RPMI7951 (cell line): ENCODE measurements at regions not wholly inside any gene's neighbourhood (a gene's known extent, or its start where the extent isn't known, plus 50 kb on each side); places are given as distances from the start of the nearest gene placed in this dataset.

Source experiments
- DNase-seq: peaks from one replicate; pipeline ENCODE4 v3.0.0-alpha.2; 2012; ENCODE audit warnings: low read depth

DNA sequence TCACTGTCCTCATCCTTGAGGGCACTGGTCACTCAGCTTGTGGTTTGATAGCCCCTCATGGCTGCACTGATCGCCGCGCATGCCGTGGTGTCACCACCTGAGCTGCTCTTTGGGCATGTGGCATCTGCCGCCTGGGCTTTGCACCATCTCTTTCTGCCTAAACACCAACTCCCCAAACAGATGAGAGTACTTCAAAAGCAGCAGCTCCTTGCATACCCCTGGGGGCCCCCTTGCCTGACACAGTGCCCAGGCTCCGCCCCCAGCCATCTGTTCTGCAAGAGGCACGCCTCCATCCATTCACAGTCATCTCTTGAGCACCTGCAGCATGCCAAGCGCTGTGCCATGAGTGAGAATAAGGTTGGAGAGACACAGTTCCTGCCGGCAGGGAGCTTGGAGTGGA is 104.5 kb upstream of the B3GAT1 start:
- no peak for DNase-seq

- no peak for DNase-seq
Observed at GRCh38 chr11:134515081-134515960, 103.3 kb upstream of the B3GAT1 start.

DNA sequence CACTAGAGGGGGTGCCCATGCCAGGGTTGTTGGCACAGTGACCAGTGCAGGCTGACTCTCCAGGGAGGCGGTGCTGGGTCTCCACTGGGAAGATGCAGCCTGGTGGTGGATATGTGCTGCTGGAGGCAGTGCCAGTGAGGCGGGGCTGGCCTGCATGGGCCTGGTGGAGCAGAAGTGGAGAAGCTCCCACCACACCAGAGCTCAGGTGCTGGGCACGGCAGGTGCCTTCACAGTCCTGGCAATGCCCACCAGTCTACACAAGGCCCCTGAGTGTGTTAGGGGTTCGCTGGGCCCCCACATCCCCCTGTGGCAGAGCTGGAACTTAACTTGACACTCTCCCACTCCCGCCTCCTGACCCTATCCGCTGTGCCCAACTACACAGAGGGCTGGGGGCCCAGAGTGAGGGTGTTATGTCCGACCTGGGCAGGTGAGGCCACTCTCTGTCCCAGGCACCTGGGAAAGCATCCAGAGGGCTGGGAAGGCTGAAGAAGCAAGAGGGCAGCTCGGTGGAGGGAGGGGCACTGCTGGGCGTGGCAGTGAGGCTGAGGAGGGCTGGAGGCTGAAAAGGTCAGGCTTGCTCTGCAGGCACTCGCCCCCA is 102.4 kb upstream of the B3GAT1 start:
- no peak for DNase-seq

- no peak for DNase-seq
Observed at GRCh38 chr11:134513585-134514120, 101.6 kb upstream of the B3GAT1 start.

DNA sequence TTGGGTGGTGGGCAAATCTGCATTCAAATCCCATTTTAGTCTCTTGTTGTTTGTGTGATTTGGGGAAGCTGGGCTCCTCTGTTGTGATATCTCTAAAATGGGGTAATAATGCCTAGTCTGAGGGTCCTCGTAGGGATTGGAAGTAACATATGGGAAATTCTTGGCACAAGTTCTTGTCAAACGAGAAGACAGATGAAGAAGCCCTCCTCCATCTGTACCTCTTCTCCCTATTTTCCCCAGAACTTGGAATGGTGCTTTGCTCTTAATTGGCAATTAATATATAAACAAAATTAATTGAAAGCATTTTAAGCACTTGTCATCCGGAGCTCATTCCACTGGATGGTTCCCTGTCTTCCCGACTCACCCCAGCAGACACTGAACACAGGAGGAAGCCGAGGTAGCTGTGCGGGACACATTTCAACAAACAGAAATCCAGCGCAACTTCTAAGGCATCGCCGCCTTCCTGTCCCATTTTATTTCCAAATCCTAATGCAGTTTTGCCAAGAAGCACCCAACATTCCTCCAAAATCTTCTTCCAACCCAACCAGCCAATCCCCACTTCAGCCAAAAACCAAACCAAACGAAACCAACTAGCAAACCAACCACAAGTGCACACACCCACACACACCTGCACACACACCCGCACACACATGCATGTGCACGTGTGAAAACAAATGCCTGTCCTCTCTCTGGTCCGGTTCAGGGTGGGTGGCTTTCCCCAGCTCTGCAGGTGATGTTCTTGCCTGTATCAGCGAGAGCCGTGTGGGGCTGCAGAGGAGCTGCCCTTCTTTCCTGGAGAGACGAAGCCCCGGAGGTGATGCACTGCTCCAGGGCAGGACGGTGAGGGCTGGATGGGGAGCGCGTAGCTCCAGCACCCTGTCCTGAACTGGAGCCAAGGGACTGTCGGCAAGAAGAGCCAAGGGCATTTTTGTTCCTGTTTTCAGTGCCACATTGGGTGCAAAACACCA is 100.8 kb upstream of the B3GAT1 start:
- DNase-seq: no peak

DNA sequence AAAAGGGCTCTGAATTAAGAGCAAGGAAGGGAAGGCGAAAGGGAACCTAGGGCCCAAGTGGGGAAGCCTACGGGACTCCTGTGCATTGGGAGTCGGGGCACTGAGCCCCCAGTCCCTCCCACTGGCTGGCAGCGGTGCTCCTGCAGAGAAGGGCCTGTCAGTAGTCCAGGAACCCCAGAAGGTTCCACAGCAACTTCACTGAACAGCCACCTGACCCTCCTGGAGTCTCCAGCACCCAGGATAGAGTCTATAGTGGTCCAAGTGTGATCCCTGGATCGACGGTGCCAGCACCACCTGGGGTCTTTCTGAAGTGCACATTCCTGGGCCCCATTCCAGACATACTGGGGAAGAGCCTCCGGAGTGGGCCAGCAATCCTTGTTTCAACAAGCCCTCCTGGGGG is 100.0 kb upstream of the B3GAT1 start:
- DNase-seq: no peak

DNA sequence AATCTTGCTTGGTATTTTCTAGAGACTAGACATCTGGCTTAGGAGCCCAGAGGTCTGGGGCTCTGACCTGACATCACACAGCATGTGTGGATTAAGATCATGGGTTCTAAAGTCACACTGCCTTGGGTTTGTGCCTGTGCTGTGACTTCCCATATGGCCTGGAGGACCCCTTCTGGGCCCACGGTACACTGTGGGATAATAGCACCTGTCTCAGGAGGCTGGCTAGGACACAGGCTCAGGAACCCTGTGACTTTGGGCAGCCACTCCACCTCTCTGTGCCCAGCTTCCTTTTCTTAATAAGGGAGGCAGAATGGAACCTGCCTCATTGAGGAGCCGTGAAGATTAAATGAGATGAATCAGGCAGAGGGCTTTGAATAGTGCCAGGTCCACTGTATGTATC is 99.2 kb upstream of the B3GAT1 start:
- no peak for DNase-seq

GRCh38 chr11:134510233-134511040 is 98.4 kb upstream of the B3GAT1 start:
- DNase-seq: no peak

- no peak for DNase-seq
Observed at GRCh38 chr11:134509381-134510232, 97.6 kb upstream of the B3GAT1 start.

DNA sequence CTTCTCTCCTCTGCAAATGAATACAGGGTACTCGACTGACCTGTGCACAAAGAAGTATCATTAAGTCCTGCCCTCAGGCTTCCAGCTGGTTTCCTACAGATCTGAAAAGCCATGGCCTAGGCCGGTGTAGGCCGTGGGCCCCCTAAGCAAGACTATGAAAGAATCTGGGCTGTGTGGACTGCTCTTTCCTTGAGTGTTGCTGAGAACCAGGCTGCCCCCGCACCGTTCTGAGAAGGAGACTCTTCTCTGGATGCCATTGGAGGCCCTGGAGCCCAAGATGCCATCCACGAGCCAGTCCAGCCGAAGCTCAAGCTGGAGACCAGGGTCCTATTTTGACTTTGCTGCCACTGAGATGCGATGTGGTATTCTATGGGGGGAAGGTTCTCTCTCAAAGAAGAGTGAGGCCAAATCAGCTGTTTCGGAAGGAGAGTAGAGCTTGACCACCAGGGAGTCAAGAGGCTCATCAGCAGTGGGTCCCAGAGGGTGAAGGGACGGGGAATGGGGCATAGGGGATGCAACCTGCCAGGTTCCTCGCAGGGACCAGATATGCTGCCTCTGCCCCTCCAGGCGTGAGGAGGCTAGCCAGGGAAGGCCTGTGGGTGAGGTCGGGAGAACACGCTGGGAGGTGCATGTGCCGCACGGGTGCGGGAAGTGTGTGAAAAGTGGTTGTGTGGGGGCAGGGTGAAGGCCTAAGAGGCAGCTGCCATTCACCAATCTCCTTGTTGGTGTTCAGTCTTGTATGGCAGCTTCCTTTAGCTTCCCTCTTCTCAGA is 96.4 kb upstream of the B3GAT1 start:
- no peak for DNase-seq

DNA sequence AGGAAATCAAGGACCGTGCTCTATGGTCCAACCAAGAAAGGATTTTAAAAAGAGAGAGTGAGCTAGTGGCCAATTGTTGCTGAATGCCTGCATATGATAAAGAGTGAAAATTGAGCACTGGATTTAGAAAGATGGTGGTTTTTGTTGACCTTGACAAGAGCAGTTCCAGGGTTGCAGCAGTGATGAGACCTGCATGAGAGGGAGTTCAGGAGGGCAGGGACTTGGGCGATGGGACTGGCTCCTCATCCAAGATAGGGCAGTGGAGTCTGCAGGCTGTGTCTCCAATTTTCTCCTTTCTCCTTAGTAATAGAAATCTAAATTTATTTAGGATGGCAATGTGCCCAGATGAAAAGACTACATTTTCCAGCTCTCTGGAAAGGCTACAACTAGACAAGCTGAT is 94.0 kb upstream of the B3GAT1 start:
- no peak for DNase-seq

DNA sequence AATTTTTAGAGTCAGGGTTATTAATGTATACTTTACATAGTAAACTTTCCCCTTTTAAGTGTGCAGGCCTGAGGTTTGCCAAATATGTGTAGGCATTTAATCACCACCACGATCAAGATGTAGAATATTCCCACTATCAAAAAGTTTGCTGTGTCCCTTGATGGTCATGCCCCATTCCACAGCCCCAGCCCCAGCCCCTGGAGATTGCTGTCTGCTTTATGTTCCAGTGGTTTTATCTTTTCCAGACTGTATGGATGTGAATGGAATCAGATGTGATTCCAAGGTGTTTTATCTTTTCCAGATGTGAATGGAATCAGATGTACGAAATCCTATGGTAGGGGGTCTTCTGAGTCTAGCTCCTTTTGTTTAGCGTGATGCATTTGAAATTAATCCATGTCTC is 93.1 kb upstream of the B3GAT1 start:
- no peak for DNase-seq

DNA sequence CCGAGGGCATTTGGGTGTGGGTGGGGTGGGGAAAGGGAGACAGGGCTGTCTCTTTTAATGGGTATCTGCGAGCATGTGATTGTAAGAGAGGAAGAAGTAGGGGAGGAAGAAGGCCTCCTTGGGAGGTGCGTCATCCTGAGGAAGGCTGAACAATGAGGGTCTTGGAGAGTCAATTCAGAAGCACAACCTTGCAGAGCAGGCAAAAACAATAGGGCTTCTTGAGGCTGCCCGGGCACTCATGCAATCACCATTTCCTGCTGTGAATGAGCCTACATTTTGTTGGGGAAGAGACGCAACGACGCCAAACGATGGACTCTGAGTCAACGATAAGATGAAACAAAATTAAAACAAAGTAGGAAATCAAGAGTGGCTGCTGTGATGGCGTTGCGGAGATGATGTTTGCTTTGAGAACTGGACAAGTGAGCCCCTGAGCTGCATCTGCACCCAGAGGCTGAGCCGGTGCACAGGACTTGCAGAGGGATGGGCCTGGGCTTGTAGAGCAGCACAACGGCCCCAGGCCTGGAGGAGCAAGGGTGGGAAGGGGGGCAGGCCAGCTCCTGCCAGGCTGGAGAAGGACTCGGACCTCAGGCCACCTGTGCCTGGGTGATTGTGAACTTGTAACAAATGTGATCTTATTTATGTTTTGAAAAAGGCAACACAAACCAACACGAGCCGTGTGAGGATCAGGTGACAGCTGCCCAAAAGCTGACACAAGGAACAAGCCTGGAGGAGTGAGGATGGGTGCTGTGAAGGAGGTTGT is 92.3 kb upstream of the B3GAT1 start:
- no peak for DNase-seq

DNA sequence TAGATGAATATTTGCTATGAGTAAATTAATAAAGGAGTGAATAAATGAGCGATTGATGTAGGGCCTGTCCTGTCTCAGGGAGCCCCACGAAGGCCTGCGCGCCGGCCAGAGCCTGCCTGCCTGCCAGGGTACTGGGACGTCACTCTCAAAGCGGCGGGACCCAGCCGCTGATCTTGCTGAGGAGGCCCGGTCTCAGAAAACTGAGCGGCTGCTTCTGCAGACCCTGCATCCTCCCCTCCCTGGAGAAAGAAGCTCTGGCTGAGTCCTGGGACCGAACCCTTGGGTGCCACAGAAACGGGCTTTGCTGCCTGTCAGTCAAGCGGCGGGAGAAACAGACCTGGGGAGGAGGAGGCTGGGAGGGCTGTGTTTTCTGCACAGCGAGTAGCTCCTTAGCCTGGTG is 91.6 kb upstream of the B3GAT1 start:
- DNase-seq: no peak

DNA sequence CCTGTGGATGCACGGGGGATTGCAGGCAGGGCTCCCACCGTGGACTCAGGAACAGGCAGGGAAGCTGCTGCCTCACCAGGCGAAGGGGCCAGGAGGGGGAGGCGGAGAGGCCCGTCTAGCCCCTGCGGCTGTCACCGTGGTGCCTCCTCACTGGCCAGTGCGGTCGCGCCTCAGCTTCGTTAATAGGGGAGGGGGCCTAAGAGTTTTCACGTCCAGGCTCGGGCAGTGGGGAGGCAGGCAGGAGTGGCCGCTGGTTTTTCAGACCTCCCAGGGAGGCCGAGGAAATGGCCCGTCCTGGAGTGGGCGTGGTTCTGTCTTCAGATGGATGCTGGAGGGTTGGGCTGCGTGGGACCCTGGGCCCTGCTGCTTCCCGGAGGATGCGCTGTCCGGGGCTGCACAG is 91.1 kb upstream of the B3GAT1 start:
- no peak for DNase-seq

DNA sequence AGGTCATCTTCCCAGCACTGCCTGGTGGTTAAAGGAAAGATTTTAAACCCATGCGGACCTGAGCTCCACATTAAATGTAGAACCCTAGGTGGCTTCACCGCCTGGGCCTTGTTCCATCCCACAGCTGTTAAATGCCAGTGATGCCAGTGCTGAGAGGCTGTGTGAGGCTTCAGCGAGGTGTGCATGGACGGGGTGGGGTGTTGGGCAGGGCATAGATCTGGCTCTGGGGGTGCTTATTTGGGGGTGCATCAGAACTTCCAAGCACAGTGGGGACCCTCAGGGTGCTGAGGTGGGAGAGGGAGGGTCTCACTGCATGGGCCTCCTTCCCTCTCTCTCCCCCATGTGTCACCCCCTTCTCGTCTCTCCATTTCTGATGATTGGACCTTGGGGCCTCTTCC is 90.1 kb upstream of the B3GAT1 start:
- no peak for DNase-seq

- no peak for DNase-seq
Observed at GRCh38 chr11:134501406-134502152, 89.5 kb upstream of the B3GAT1 start.

DNA sequence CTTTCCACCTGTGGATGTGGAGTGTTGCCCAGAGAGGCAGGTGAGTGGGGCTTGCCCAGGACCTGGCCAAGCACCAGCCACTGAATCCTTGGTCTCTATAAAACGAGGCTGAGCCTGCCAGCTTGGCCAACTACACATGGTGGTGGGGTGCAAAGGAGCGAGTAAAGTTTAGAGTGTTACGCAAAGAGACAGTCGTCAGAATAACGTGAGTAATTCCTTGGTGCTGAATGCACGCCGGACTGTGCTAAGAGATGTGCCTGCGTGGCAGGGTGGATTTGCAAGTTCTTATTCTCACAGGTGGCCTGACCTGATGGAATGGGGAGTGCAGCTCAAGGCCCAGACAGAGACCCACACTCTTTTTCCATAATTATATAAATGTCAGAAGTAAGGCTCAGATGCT is 88.6 kb upstream of the B3GAT1 start:
- DNase-seq: no peak
